Activated CD4-positive, alpha-beta T cell treated with anti-CD3 and anti-CD28 coated beads, Interleukin-2, Interleukin-6, amounts not matched to agents 100 ng/mL and 50 ng/mL, durations not matched to agents 16 hours and 8 hours (primary cell): ENCODE measurements at regions not wholly inside any gene's neighbourhood (a gene's known extent, or its start where the extent isn't known, plus 50 kb on each side); places are given as distances from the start of the nearest gene placed in this dataset.

Experiments
- DNase-seq: peaks from one replicate; pipeline ENCODE4 v3.0.0-alpha.2; 2020

DNA sequence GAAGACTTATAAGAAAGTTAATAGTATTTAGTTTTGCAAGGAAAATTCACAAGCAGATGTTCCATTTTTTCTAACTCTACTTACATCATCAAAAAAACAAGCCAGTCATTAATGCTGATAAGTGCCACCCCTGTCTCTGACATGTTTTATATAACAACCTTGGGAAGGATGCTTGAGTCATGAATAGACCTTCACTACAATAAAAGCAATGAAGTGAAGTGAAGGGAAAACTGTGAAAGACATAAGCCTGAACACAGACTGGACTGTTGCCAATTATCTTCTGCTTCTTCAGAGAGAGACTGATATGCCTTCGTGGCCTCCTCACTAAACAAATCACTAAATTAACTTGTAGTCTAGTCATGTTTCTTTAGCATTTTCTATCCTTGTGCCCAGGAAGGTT is 353.2 kb downstream of the PDHA2 start:
- no peak for DNase-seq

DNA sequence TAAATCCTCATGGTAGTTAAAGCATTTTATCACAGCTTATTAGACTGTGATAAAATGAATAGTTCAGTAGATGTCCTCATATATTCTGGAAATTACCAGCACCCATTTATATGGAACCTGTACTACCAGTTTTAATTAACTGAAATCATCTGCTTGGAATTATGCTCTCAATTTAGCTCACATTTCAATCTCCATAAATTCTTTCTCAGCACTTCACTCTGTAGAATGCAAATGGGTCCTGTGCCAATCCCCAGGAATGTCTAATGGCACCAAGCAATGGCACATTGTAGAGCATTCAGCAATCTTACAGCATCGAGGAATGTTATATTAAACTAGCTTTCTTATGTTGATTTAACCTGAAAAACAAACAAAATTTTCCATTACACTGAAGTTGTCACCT is 355.1 kb downstream of the PDHA2 start:
- no peak for DNase-seq

DNA sequence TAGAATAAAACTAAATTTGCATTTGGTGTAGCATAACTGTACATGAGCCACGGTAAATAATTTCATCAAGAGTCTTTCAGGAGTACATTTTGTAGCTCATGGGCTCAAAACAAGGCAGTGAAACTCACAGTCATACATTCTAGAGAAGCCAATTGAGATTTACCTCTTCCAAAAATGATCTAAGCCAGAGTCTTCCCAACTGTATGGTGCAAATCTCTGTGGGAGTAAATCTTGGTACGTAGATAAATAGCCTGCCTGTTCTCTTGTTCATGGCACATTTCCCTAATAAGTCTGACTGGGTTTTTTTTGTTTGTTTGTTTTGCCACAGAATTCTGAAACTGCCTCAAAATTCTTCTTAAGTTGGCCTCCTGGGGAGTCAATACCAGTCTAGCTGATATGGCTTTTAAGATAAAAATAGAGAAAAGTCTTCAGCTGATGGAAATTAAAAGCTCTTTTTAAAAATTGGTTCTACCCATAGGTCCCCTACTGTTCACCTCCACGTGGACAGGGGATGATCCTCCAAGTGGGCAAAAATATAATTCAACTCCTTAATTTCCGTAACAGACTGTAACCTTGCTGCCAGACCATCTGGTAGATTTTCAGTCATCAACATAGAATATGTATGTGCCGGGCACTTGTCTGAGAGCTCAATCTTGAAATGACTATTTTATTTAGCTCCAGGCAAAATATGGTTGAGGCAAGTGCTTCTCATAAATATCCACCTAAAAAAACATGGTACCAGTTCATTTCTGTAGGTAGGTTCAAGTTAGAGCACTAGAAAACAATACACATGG is 365.4 kb downstream of the PDHA2 start:
- DNase-seq, result no peak

DNA sequence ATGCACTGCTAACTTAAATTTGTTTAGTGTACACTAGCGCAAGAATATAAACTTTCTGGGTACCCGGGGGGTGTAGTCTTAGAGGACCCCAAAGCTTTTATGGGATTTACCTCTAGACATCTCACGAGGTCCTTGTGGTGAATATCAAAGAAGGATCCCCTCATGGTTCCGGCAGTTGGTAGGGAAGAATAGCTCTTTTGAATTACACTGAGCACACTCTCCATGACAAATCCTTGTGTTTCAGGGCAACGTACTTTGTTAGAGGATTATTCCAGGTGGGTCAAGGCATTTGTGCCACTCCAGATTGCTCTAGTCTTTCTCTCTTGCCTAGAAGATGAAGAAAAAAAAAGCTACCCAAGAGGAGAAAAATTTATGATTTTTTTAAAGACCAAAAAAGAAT is 387.6 kb downstream of the PDHA2 start:
- no peak for DNase-seq

DNA sequence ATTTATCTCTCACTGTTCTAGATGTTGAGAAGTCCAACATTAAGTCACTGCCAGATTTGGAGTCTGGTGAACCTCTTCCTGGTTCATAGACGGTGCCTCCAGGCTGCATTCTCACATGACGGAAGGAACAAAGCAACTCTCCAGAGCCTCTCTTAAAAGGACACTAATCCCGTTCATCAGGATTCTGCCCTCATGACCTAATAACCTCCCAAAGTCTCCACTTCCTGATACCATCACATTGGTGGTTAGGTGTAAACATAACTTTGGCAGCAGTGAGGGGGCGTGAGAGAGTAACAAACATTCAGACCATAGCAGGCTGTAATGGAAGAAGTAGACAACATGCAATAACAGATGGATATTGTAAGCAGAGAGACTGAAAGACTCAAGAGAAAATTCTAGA is 388.6 kb downstream of the PDHA2 start:
- DNase-seq, result no peak

DNA sequence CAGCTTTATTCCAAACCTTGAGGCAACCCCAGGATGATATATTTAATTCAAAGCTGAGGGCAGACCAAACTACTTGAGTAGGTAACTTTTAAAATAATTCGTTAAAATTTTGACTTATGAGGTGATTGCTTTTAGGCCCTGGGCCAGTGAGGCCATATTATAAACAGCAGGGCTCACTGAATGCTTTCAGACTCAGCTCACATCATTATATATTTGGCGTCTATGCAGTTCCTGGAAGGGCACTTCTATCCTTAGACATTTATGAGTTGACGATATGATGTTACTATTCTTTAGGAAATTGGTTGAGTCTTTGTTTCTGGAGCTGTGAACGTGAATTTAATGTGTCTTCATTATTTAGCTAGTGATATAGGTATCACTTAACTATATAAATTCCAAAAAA is 400.1 kb downstream of the PDHA2 start:
- DNase-seq, result no peak

DNA sequence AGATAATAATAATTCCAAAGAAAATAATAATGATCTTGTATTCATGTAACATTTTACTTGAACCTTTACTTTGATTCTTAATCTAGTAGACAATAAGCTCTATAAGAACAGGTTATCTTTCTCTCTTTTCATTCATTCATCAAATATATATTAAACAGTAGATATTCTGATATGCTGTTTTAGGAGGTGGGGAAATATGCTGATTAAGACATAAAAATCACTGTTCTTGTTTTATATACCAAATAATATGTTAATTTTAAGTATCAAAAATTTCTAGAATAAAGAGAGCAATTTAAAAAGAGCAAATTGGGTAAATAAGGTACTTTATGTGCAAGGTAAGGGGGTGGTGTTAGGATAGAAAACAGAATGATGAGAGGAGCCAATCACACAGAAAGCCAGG is 401.9 kb downstream of the PDHA2 start:
- no peak for DNase-seq

DNA sequence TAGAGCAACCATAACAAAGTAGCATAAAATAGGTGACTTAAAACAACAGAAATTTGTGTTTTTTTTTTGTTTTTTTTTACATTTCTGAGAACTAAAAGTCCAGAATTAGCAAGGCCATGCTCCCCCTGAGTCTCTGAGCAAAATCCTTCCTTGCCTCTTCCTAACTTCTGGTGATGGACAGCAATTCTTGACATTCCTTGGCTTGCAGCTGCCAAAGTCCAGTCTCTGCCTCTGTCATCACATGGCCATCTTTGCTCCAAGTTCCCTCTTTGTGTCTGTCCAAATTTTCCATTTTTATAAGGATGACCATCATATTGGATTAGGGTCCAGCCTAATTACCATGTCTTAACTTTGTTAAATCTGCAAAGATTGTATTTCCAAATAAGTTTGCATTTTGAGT is 407.2 kb downstream of the PDHA2 start:
- no peak for DNase-seq

DNA sequence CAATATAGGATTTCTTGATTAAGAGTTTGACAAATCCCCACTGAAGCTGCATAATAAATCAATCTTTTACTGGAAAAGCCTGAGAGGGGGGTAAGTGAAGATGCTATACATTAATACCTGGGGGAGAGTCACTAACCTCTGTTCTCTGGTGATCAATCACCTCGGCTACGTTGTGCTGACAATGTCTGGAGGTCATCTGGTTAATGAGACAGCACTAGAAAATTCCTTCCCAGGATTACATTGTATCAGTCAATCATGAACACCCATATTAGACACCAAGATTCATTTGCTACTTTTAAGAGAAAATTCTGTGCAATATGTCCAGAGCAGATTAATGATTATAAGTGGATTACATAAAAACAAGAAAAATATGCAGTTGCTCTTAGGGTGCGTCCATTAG is 408.3 kb downstream of the PDHA2 start:
- DNase-seq, result no peak

DNA sequence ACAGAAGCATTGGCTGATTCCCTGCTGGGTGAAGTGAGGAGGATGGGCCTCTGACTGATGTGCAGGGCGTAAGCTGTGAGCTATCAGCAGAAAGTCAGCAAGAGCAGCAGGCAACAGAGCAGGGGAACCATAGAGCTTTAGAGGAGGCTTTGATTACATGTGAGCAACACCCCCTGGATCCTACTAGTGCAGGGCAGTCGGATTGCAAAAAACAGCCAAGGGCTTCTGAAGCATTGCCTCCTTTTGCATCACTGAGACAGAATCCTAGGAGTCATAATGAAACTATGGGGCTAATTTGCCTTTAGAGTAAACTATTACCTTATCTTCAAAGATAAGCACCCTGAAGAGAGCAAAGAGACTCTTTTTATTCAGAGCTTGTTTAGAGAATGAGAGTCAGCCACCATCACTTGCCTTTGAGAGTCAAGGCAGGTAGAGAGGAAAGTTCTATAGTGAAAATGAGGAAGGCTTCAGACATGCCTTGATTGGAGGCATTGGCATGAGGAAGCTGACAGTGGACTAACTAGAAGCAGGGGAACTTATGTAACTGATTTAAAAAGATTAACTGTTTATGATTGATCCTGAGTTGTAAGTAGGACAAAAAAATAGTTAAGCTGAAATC is 420.3 kb downstream of the PDHA2 start:
- no peak for DNase-seq

DNA sequence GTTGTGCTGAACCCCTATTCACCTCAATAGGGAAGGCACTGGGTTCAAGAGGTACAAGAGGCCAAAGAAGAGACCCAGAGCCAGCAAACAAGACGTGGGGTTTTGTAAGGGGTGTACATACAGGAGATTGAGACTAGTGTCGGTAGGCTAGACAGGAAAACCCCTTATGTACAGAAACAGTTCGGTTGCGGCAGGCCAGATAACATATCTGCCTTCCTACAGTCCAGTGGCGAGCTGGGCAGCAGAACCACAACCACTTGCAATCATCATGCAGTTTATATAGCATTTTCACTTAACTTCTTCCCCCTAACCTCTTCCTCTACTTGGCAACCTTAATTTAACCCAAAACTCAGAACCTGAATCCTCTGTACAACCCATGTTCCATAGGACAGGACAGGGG is 422.2 kb downstream of the PDHA2 start:
- DNase-seq, result no peak

DNA sequence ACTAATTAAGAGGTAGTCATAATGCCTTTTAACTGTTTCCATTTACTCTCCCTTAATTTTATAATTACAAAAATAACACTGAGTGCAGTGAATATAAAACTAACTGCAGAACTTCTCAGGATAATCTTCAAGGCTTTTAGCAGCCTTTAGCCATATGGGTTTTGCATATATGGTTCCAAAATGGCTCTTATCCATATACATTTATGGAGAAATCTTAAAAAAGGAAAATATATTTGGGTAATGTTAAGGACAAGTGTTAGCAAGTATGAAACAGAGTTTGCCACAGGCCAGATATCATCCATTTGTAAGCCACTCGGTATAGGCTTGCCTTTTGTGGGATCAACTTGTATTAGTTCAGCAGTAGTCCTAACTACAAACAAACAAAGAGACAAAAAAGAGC is 423.4 kb downstream of the PDHA2 start:
- no peak for DNase-seq

DNA sequence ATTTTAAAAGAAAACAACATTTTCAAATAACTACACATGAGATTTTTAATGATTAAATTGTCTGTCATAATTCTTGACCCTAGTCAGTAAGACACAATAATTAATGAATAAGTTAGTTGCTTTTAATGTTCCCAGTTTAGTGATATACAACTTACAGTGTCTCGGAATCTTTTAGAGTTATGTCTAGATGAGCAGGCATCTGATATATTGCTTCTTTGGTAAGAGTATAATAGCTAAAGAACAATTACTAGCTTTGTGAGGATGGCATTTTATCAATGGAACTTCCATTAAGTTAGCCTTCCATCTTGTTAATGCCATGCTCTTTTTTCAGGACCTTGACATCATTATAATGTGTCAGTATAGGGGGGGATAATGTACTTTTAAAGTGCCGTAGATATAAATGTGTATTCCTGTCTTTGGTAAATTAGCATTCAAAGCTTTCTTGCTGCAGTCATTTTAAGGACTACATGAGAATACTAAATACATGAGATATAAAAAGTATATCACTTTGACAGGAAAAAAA is 425.1 kb downstream of the PDHA2 start:
- no peak for DNase-seq

DNA sequence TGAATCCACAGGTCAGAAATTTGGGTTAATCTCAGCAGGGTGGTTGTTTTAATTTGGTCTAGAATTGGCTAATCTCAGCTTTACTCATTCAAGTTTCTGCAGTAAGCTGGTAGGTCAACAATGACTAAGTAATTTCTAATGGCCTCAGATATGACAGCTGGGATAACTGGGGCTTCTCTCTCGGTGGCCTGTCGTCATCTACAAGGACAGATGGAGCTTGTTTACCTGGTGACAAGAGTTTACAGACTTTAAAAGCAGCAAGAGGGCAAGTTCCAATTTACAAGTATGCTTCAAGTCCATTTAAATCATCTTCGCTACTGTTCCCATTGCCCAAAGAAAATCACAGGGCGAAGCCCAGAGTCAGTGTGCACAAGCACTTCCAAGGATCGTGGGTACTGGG is 453.9 kb downstream of the PDHA2 start:
- DNase-seq, result no peak

DNA sequence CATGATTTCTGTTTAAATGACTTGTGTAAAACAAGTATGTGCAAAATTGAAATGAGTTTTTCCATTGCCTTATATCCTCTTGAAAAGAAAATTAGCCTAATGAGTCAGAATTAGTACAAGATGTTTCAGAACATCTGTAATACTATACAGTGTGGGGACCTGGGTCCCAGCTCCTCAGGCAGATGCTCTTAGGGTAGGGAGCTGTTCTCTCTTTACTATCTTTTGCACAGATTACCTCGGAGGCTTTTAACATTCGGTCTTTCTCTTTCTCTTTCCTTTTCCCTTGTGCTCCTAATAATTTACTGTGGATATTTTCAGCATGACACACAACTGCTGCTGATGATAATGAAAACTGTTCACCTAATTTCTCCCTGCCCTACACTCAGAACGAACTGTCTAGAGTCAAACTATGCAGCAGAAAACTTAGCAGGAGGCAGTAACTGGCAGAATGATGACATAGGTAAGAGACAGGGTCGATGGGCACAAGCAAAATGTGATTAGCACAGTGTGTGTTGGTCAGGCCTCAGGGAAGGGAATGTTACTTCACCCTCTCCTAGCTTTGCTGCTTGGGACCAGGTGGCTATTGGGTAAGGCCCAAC is 455.3 kb downstream of the PDHA2 start:
- no peak for DNase-seq

DNA sequence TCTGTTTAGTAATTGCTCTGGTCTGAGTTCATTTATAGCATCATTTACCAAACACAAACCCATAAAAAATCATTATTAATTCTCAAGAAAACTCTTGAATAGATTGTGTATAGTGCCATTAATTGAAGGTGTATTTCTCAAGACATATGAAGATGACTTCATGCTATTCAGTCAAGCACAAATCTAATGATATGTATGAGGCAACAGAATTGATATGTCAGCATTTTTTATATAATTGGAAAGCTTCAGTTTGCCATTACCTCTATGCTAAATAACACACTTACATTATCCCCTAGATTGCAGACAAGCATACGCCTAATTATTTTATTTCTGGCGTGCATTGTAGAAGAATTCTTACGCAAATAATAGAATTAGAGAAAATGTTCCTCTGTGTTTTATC is 461.8 kb downstream of the PDHA2 start:
- no peak for DNase-seq

DNA sequence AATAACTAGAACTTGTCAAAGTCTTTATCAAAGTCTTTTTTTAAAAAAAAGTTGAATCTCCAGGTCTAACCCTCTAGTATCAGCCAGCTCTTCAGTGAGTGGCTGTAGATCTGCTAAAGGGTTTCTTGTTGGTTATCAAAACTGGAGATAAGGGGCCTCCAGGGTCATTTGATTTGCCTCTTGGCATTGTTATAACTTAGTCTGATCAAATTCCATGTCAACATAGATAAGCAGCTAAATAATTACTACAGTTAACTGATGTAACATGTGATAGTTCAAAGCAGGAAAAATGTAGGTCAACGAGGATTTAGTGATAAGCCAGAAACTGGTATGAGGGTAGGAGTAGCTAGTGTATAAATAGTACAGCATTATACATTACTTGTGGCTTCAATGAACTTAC is 465.1 kb downstream of the PDHA2 start:
- no peak for DNase-seq

DNA sequence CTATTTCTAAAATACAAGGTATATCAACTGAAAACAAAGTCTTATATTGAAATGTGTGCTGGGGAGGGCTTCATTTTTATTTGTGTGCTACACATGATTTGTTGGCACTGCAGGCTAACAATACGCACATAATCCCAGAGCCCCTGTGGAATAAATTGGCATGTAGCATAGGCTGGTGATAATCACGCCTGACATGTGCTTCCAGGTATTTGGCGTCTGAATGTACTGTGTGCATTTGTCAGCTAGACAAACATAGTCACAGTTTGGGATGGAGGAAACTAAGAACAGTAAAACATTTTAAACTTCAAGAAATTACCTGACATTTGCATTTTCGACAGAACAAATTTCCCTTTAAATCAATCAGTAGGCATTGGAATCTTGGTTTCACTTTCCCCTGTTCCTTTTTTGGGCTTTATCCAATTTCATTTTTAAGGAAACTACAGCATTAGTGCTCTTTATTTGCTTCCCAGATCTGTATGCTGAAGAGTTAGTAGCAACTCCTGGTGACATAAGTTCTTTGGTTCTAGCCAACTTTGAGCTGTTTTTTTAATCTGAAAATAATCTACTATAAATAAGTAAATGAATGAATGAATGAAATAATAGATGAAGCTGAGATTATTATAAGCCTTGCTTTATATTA is 472.3 kb downstream of the PDHA2 start:
- no peak for DNase-seq

DNA sequence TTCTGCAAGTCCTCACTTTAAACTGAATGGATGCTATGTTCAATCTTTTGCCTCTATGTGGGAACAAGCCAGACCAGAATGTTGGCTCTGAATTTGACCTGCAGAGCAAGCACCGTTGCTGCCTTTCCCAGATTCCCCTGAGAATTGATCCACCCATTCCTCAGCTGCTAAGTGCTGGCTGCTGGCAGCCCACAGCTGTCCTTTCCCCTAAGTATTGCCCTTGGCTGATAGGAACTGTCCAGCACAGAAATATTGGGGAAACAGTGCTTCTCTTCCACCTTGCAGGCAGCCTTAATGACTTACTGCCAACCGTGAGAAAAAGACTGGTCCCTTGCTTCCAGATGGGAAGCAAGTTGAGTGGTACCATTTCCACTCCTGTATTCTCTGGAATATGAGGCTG is 475.9 kb downstream of the PDHA2 start:
- no peak for DNase-seq

DNA sequence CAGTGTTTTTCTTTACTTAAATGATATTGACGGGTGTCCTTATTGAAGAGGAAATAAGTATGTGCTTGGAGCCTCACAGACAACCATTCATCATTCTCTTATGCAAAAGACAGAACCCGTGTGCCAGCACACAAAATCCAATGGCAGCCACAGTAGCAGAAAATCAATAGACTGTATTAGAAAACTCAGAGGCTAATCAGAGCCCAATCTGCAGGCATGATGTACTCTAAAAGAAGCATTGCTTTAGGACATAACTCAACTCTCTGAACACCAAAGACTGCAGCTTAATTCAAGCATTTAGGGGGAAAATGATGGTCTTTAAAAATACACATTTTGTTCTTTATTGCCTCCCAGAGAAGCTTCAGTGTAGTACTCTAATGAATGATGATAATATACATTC is 476.9 kb downstream of the PDHA2 start:
- DNase-seq, result no peak

DNA sequence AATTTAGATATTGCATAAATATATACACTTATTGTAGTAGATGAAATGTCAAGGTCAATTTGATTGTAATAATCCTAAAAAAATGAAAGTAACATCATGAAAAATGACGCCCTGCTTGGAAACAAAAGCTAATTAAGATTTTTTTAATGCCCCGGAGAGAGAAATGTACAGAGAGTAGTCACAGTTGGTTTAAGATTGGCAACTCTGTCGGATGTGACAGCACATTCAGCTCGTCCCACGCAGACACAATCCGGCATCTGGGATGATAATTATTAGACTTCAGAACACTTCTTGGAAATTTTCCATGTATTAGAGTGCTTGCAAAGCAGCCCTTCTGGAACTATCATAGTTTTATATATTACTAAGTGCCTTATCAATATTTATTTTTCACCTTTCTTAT is 478.0 kb downstream of the PDHA2 start:
- no peak for DNase-seq

DNA sequence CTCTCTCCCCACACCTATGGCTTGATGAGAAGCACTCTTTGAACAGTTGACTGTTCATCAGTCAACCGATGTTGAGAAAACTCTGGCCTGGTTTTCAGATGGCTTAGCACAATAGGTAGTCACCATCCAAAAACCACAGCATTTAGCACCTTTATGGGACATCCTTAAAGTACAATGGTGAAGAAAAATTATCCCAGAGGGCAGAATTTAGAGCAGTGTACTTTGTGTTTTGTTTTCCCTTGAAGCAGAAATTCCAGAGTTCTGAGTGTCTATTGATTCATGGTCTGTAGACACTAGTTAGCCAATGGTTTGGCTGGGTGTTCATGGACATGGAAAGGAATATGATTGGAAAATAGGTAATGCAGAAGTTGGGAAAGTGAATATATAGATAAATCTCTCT is 487.0 kb downstream of the PDHA2 start:
- no peak for DNase-seq

DNA sequence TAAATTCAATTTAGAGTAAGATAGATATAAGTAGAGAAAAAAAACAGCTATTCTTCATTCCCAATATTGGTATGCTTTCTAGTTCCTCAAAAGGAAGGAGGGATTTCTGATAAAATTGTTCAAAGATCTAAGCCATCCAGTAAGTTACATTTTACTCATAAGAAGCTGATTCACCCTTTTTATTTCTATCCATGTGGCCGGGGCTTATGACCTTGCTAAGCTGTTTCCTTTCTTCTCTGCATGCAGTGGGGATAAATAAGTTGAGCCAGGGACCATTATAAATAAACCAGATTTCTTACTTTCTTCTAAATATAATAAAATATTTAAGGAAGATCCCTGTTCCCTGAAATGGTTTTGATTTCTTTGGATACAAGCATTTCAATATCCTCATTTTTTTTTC is 502.3 kb downstream of the PDHA2 start:
- DNase-seq, result no peak
